Stimulated activated CD4-positive, alpha-beta T cell treated with anti-CD3 and anti-CD28 coated beads, Interleukin-2, amount 100 ng/mL, for 24 hours (primary cell): ENCODE measurements at regions not wholly inside any gene's neighbourhood (a gene's known extent, or its start where the extent isn't known, plus 50 kb on each side); places are given as distances from the start of the nearest gene placed in this dataset.

Experiments
- DNase-seq, 2 donors: peaks; one replicate each; pipeline ENCODE4 v3.0.0-alpha.2; 2020

- no peak for DNase-seq
Observed at GRCh38 chr13:86758116-86758515, 913.1 kb upstream of the SLITRK5 start.

GRCh38 chr13:86760620-86761019 lies 910.6 kb upstream of the SLITRK5 start:
- no peak for DNase-seq

- DNase-seq = no peak
Observed at GRCh38 chr13:86765462-86765861, 905.7 kb upstream of the SLITRK5 start.

- no peak for DNase-seq
Observed at GRCh38 chr13:86788616-86789015, 882.6 kb upstream of the SLITRK5 start.

- DNase-seq = no peak
Observed at GRCh38 chr13:86792153-86792651, 879.0 kb upstream of the SLITRK5 start.

- no peak for DNase-seq
Observed at GRCh38 chr13:86795858-86796257, 875.3 kb upstream of the SLITRK5 start.

- DNase-seq = no peak
Observed at GRCh38 chr13:86810361-86810760, 860.8 kb upstream of the SLITRK5 start.

- DNase-seq = no peak
Observed at GRCh38 chr13:86813198-86813597, 858.0 kb upstream of the SLITRK5 start.

GRCh38 chr13:86825410-86825809 lies 845.8 kb upstream of the SLITRK5 start:
- DNase-seq = no peak

- DNase-seq = no peak
Observed at GRCh38 chr13:86826232-86826631, 844.9 kb upstream of the SLITRK5 start.

GRCh38 chr13:86830046-86830445 lies 841.1 kb upstream of the SLITRK5 start:
- DNase-seq = no peak

- no peak for DNase-seq
Observed at GRCh38 chr13:86831084-86831483, 840.1 kb upstream of the SLITRK5 start.

GRCh38 chr13:86838411-86839120 lies 832.6 kb upstream of the SLITRK5 start:
- DNase-seq = no peak

- no peak for DNase-seq
Observed at GRCh38 chr13:86839221-86839620, 832.0 kb upstream of the SLITRK5 start.

- DNase-seq = no peak
Observed at GRCh38 chr13:86840250-86841191, 830.6 kb upstream of the SLITRK5 start.

GRCh38 chr13:86841264-86841663 lies 829.9 kb upstream of the SLITRK5 start:
- no peak for DNase-seq

GRCh38 chr13:86846501-86846900 lies 824.7 kb upstream of the SLITRK5 start:
- no peak for DNase-seq

- DNase-seq = no peak
Observed at GRCh38 chr13:86848716-86849115, 822.5 kb upstream of the SLITRK5 start.

- no peak for DNase-seq
Observed at GRCh38 chr13:86856991-86857390, 814.2 kb upstream of the SLITRK5 start.

- no peak for DNase-seq
Observed at GRCh38 chr13:86858216-86858615, 813.0 kb upstream of the SLITRK5 start.

- no peak for DNase-seq
Observed at GRCh38 chr13:86862137-86862536, 809.0 kb upstream of the SLITRK5 start.

- DNase-seq = no peak
Observed at GRCh38 chr13:86864376-86864775, 806.8 kb upstream of the SLITRK5 start.

GRCh38 chr13:86870444-86870843 lies 800.7 kb upstream of the SLITRK5 start:
- no peak for DNase-seq

GRCh38 chr13:86877441-86877840 lies 793.7 kb upstream of the SLITRK5 start:
- DNase-seq = no peak
